Hepatocyte (in vitro differentiated cells): ENCODE measurements at regions not wholly inside any gene's neighbourhood (a gene's known extent, or its start where the extent isn't known, plus 50 kb on each side); places are given as distances from the start of the nearest gene placed in this dataset.

Experiments
- CTCF ChIP-seq: fragments of 200-600 bp; sonication (generic); IDR thresholded peaks from 2 replicates; pipeline ENCODE4 v1.5.1; 2016; ENCODE audit warnings: antibody characterized with exemption, mild to moderate bottlenecking; ENCODE audit not compliant: poor library complexity
- EZH2 ChIP-seq: fragments of 200-600 bp; sonication (generic); IDR thresholded peaks from 2 replicates; pipeline ENCODE4 v1.6.1; 2016; ENCODE audit warnings: antibody characterized with exemption, mild to moderate bottlenecking, borderline replicate concordance

- TF ChIP-seq CTCF = no peak
- no peak for TF ChIP-seq EZH2
Measured at GRCh38 chr12:105740369-105740768, 398.4 kb downstream of the NUAK1 start.
